Motor neuron (in vitro differentiated cells): ENCODE measurements at regions not wholly inside any gene's neighbourhood (a gene's known extent, or its start where the extent isn't known, plus 50 kb on each side); places are given as distances from the start of the nearest gene placed in this dataset.
"Not testable (repeated sequence)": the region's sequence is repeated elsewhere in the genome, so short reads cannot be mapped to it uniquely, and the experiment has no call there.

Experiments used
- ATAC-seq, 8 experiments: fragments of 200-7000 bp; cut with Tn5 transposase; replicated peaks in 6 of 8; 2 replicates each; pipeline ENCODE4 v1.8.0; 2021; ENCODE audit warnings: mild to moderate bottlenecking in 8 of 8, moderate library complexity in 8 of 8
- H3K27ac ChIP-seq, 2 donors: fragments of 250-450 bp; sonication (Bioruptor Pico); 2 replicates each; pipeline ENCODE4 v1.9.0; 2021; ENCODE audit warnings: antibody characterized with exemption in 2 of 2, mild to moderate bottlenecking in 2 of 2, moderate library complexity in 1 of 2
- H3K4me1 ChIP-seq, 2 donors: fragments of 250-450 bp; sonication (Bioruptor Pico); replicated peaks in 1 of 2; 2 replicates each; pipeline ENCODE4 v1.6.1; 2021; ENCODE audit warnings: antibody characterized with exemption in 2 of 2, mild to moderate bottlenecking in 2 of 2, moderate library complexity in 1 of 2
- H3K4me3 ChIP-seq, 5 donors: fragments of 250-450 bp; sonication (Bioruptor Pico); 2 replicates each; pipeline ENCODE4 v1.9.0; 2021; ENCODE audit warnings: antibody characterized with exemption in 5 of 5, mild to moderate bottlenecking in 5 of 5, moderate library complexity in 4 of 5
- WGBS, 10 experiments: fragments of 450-650 bp; shearing (Covaris generic); methylation state at CpG; one replicate each; pipeline ENCODE4 v1.0.0; 2022; 5-methylcytosine and 5-hydroxymethylcytosine counted together
- in situ Hi-C, 9 experiments: fragments of 400-800 bp; cut with MboI; loops; one replicate each; pipeline ENCODE4 v1.15.0; 2021; ENCODE audit warnings: low sequenced_read_pairs in 9 of 9, low pct_unique_long_range_greater_than_20kb in 2 of 9; ENCODE audit not compliant: unreplicated experiment in 9 of 9

- ATAC-seq, H3K4me3 ChIP-seq, in situ Hi-C loops, H3K4me1 ChIP-seq, H3K27ac ChIP-seq: not testable (repeated sequence)
- 89 to 100% (median 100%) methylated on average over 1 of the region's 5 CpGs; no CpG with 5 or more reads in 5 of the 10 experiments for WGBS, 10 experiments
Measured at GRCh38 chr9:94387338-94388010, 59.0 kb upstream of the NUTM2F start.

- H3K27ac ChIP-seq, H3K4me1 ChIP-seq, ATAC-seq, in situ Hi-C loops, H3K4me3 ChIP-seq: not testable (repeated sequence)
- 80 to 100% (median 88%) methylated on average over 1 of the region's 2 CpGs; no CpG with 5 or more reads in 7 of the 10 experiments for WGBS, 10 experiments
Measured at GRCh38 chr9:94388011-94388406, 59.6 kb upstream of the NUTM2F start.

- in situ Hi-C loops, H3K27ac ChIP-seq, H3K4me3 ChIP-seq, H3K4me1 ChIP-seq: not testable (repeated sequence)
- 88% methylated on average over 3 of the region's 5 CpGs; no CpG with 5 or more reads in 9 of the 10 experiments for WGBS, 10 experiments
- peak in 3 of 8 experiments; percentile 41 to 59 (median 49) for ATAC-seq
Measured at GRCh38 chr9:94390425-94391098, 62.1 kb upstream of the NUTM2F start.

- in situ Hi-C loops, H3K27ac ChIP-seq, H3K4me1 ChIP-seq, H3K4me3 ChIP-seq, ATAC-seq: not testable (repeated sequence)
- WGBS, 10 experiments: no CpG with 5 or more reads among the region's 2 CpGs
Measured at GRCh38 chr9:94392971-94393624, 64.7 kb upstream of the NUTM2F start.

- H3K4me3 ChIP-seq, H3K4me1 ChIP-seq, H3K27ac ChIP-seq, ATAC-seq, in situ Hi-C loops: not testable (repeated sequence)
- 80 to 100% (median 100%) methylated on average over 1 to 3 of the region's 3 CpGs; no CpG with 5 or more reads in 6 of the 10 experiments for WGBS, 10 experiments
Measured at GRCh38 chr9:94397766-94398379, 69.4 kb upstream of the NUTM2F start.

- 100% methylated on average over 1 of the region's 4 CpGs; no CpG with 5 or more reads in 8 of the 10 experiments for WGBS, 10 experiments
- H3K27ac ChIP-seq, H3K4me1 ChIP-seq, in situ Hi-C loops, ATAC-seq, H3K4me3 ChIP-seq: not testable (repeated sequence)
Measured at GRCh38 chr9:94400461-94400860, 72.0 kb upstream of the NUTM2F start.

GRCh38 chr9:94402795-94403194 lies 74.4 kb upstream of the NUTM2F start:
- in situ Hi-C loops, H3K27ac ChIP-seq, H3K4me1 ChIP-seq, H3K4me3 ChIP-seq, ATAC-seq: not testable (repeated sequence)
- WGBS, 10 experiments: no CpG with 5 or more reads among the region's 1 CpG

GRCh38 chr9:94403571-94403970 lies 75.1 kb upstream of the NUTM2F start:
- H3K27ac ChIP-seq: not testable (repeated sequence)
- WGBS, 10 experiments: 100% methylated on average over 2 of the region's 3 CpGs; no CpG with 5 or more reads in 8 of the 10 experiments

GRCh38 chr9:94413665-94414064 lies 85.2 kb upstream of the NUTM2F start:
- H3K4me1 ChIP-seq, H3K27ac ChIP-seq, ATAC-seq, in situ Hi-C loops, H3K4me3 ChIP-seq: not testable (repeated sequence)
- WGBS, 10 experiments: 80 to 100% (median 83%) methylated on average over 1 of the region's 2 CpGs; no CpG with 5 or more reads in 7 of the 10 experiments

More at GRCh38 chr9:94403571-94403970, 75.1 kb upstream of the NUTM2F start:
- in situ Hi-C loops, H3K4me3 ChIP-seq, ATAC-seq, H3K4me1 ChIP-seq: not testable (repeated sequence)

- 17 to 100% (median 100%) methylated on average over 1 to 3 of the region's 5 CpGs; no CpG with 5 or more reads in 5 of the 10 experiments for WGBS, 10 experiments
- ATAC-seq, H3K4me3 ChIP-seq, H3K4me1 ChIP-seq, H3K27ac ChIP-seq, in situ Hi-C loops: not testable (repeated sequence)
Measured at GRCh38 chr9:94415111-94415510, 86.7 kb upstream of the NUTM2F start.

GRCh38 chr9:94420098-94420497 lies 91.7 kb upstream of the NUTM2F start:
- in situ Hi-C loops, H3K4me3 ChIP-seq, H3K27ac ChIP-seq, H3K4me1 ChIP-seq, ATAC-seq: not testable (repeated sequence)
- 67 to 80% methylated on average over 1 of the region's 5 CpGs; no CpG with 5 or more reads in 8 of the 10 experiments for WGBS, 10 experiments

GRCh38 chr9:94421951-94422350 lies 93.5 kb upstream of the NUTM2F start:
- WGBS, 10 experiments: no CpG with 5 or more reads among the region's 9 CpGs
- in situ Hi-C loops, ATAC-seq, H3K4me1 ChIP-seq, H3K4me3 ChIP-seq, H3K27ac ChIP-seq: not testable (repeated sequence)

GRCh38 chr9:94425312-94425711 lies 96.9 kb upstream of the NUTM2F start:
- in situ Hi-C loops, H3K4me3 ChIP-seq, ATAC-seq, H3K27ac ChIP-seq, H3K4me1 ChIP-seq: not testable (repeated sequence)
- no CpG with 5 or more reads among the region's 4 CpGs for WGBS, 10 experiments
